GM12873 (cell line): ENCODE measurements at regions not wholly inside any gene's neighbourhood (a gene's known extent, or its start where the extent isn't known, plus 50 kb on each side); places are given as distances from the start of the nearest gene placed in this dataset.

Source experiments
- CTCF ChIP-seq: IDR thresholded peaks from 2 replicates; pipeline ENCODE4 v1.5.1; 2012; ENCODE audit warnings: low read depth, mild to moderate bottlenecking, moderate library complexity, low read length, control low read depth; ENCODE audit not compliant: insufficient read depth; ENCODE audit errors: missing control alignments

- no peak for TF ChIP-seq CTCF
Measured at GRCh38 chrX:63408050-63408449, 56.9 kb upstream of the SPIN4 start.

GRCh38 chrX:63404332-63404731, 53.2 kb upstream of the SPIN4 start:
- no peak for TF ChIP-seq CTCF

GRCh38 chrX:63402106-63402505, 51.0 kb upstream of the SPIN4 start:
- TF ChIP-seq CTCF = no peak
